Panc1 (cell line): ENCODE measurements at regions not wholly inside any gene's neighbourhood (a gene's known extent, or its start where the extent isn't known, plus 50 kb on each side); places are given as distances from the start of the nearest gene placed in this dataset.

Experiments used
- POLR2AphosphoS5 ChIP-seq: IDR thresholded peaks from 2 replicates; pipeline ENCODE4 v1.6.1; 2012; ENCODE audit warnings: mild to moderate bottlenecking, low read depth, low read length, moderate library complexity
- TCF7L2 ChIP-seq: IDR thresholded peaks from 2 replicates; pipeline ENCODE4 v1.6.1; 2011; ENCODE audit warnings: mild to moderate bottlenecking, low read depth, low read length, inconsistent platforms
- TF ChIP-seq, protein P1 (sequence below): fragments of 450-650 bp; IDR thresholded peaks from 2 replicates; pipeline ENCODE4 v1.5.1; 2017; ENCODE audit warnings: mild to moderate bottlenecking
- TF ChIP-seq, protein P2 (sequence below), 2 experiments: IDR thresholded peaks; 2 replicates each; pipeline ENCODE4 v1.6.1; 2011 to 2012; ENCODE audit warnings: low read depth in 2 of 2, control low read depth in 1 of 2, low read length in 1 of 2, mild to moderate bottlenecking in 1 of 2, moderate library complexity in 1 of 2; ENCODE audit not compliant: insufficient read depth in 1 of 2

DNA sequence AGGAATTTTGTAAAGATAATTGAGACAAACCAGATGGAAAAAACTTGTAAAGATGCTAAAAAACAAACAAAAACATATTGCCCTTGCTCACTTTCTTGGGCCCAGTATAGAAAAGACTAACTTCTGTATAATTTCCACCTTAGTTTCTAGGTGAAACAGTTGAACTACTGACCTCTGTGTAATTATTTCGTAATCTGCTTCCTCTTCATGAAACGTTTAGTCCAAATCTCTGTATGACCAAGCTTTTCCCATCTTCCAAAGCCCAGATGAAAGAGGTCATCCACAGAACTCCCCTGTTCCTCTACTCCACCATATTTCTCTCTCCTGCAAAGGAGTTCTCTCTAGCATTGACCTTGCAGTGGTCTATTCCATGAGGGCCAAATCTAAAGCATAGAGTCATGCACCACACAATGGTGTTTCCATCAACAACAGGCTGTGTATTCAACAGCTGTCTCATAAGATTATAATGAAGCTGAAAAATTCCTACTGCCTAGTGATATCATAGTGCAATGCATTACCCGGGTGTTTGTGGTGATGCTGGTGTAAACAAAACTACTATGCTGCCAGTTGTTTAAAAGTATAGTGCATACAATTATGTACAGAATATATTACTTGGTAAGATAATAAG is 647.6 kb downstream of the TNS3 start:
- TF ChIP-seq, protein P1, sequence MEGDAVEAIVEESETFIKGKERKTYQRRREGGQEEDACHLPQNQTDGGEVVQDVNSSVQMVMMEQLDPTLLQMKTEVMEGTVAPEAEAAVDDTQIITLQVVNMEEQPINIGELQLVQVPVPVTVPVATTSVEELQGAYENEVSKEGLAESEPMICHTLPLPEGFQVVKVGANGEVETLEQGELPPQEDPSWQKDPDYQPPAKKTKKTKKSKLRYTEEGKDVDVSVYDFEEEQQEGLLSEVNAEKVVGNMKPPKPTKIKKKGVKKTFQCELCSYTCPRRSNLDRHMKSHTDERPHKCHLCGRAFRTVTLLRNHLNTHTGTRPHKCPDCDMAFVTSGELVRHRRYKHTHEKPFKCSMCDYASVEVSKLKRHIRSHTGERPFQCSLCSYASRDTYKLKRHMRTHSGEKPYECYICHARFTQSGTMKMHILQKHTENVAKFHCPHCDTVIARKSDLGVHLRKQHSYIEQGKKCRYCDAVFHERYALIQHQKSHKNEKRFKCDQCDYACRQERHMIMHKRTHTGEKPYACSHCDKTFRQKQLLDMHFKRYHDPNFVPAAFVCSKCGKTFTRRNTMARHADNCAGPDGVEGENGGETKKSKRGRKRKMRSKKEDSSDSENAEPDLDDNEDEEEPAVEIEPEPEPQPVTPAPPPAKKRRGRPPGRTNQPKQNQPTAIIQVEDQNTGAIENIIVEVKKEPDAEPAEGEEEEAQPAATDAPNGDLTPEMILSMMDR, result no peak
- TF ChIP-seq, protein P2, sequence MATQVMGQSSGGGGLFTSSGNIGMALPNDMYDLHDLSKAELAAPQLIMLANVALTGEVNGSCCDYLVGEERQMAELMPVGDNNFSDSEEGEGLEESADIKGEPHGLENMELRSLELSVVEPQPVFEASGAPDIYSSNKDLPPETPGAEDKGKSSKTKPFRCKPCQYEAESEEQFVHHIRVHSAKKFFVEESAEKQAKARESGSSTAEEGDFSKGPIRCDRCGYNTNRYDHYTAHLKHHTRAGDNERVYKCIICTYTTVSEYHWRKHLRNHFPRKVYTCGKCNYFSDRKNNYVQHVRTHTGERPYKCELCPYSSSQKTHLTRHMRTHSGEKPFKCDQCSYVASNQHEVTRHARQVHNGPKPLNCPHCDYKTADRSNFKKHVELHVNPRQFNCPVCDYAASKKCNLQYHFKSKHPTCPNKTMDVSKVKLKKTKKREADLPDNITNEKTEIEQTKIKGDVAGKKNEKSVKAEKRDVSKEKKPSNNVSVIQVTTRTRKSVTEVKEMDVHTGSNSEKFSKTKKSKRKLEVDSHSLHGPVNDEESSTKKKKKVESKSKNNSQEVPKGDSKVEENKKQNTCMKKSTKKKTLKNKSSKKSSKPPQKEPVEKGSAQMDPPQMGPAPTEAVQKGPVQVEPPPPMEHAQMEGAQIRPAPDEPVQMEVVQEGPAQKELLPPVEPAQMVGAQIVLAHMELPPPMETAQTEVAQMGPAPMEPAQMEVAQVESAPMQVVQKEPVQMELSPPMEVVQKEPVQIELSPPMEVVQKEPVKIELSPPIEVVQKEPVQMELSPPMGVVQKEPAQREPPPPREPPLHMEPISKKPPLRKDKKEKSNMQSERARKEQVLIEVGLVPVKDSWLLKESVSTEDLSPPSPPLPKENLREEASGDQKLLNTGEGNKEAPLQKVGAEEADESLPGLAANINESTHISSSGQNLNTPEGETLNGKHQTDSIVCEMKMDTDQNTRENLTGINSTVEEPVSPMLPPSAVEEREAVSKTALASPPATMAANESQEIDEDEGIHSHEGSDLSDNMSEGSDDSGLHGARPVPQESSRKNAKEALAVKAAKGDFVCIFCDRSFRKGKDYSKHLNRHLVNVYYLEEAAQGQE (IDR thresholded peaks at IDR 0.05; ENCODE audit: insufficient read depth in 1 of 2, low read depth in 2 of 2, low read length in 1 of 2), result no peak
- TF ChIP-seq POLR2AphosphoS5 (no peak), TCF7L2 (no peak)
